Brain microvascular endothelial cell (primary cell): ENCODE measurements at regions not wholly inside any gene's neighbourhood (a gene's known extent, or its start where the extent isn't known, plus 50 kb on each side); places are given as distances from the start of the nearest gene placed in this dataset.

Source experiments
- DNase-seq: peaks from one replicate; pipeline ENCODE4 v3.0.0-alpha.2; 2020
- H3K27ac ChIP-seq: fragments of 250-450 bp; sonication (Bioruptor Pico); 2 replicates; pipeline ENCODE4 v1.5.1; 2020; ENCODE audit warnings: mild to moderate bottlenecking, moderate library complexity
- H3K27me3 ChIP-seq: fragments of 250-450 bp; sonication (Bioruptor Pico); replicated peaks from 2 replicates; pipeline ENCODE4 v1.5.1; 2020; ENCODE audit warnings: mild to moderate bottlenecking
- H3K36me3 ChIP-seq: fragments of 250-450 bp; sonication (Bioruptor Pico); replicated peaks from 2 replicates; pipeline ENCODE4 v1.5.1; 2020; ENCODE audit warnings: mild to moderate bottlenecking
- H3K4me3 ChIP-seq: 2 replicates; pipeline ENCODE4 v1.5.1; 2011; ENCODE audit warnings: low read depth, mild to moderate bottlenecking, control low read depth, low read length, moderate library complexity
- CTCF ChIP-seq: IDR thresholded peaks from 2 replicates; pipeline ENCODE4 v1.5.1; 2011; ENCODE audit warnings: low read depth, mild to moderate bottlenecking, moderate library complexity, low read length, control low read depth, inconsistent platforms; ENCODE audit errors: missing control alignments
- in situ Hi-C: cut with HindIII; loops from 2 replicates; pipeline ENCODE4 v1.10.0; 2017; ENCODE audit warnings: low sequenced_read_pairs, low pct_ligation_motif_present

- DNase-seq: no peak
- H3K27me3 ChIP-seq: no peaks in the 10 kb centered on the region
- H3K27ac ChIP-seq: no peak overlapping the region
- in situ Hi-C loops: no loop called here
- H3K36me3 ChIP-seq: no peaks in the 10 kb centered on the region
- no peak overlapping the region for H3K4me3 ChIP-seq
- no peak for TF ChIP-seq CTCF
Observed at GRCh38 chr1:213530611-213531320, 457.0 kb upstream of the PROX1 start.

- no peak for DNase-seq
- in situ Hi-C loops: no loop called here
- Histone ChIP-seq H3K4me3 (no peak overlapping the region), H3K36me3 (no peaks in the 10 kb centered on the region), H3K27ac (no peak overlapping the region), H3K27me3 (no peaks in the 10 kb centered on the region)
- no peak for TF ChIP-seq CTCF
Observed at GRCh38 chr1:213531369-213532310, 456.1 kb upstream of the PROX1 start.

- Histone ChIP-seq H3K4me3 (no peak overlapping the region), H3K36me3 (no peaks in the 10 kb centered on the region), H3K27me3 (no peaks in the 10 kb centered on the region), H3K27ac (no peak overlapping the region)
- in situ Hi-C loops: no loop called here
- no peak for TF ChIP-seq CTCF
- DNase-seq: no peak
Observed at GRCh38 chr1:213533125-213533524, 454.6 kb upstream of the PROX1 start.

- DNase-seq: no peak
- no peaks in the 10 kb centered on the region for H3K36me3 ChIP-seq
- in situ Hi-C loops: no loop called here
- H3K27me3 ChIP-seq: no peaks in the 10 kb centered on the region
- no peak for TF ChIP-seq CTCF
- H3K4me3 ChIP-seq: no peak overlapping the region
- H3K27ac ChIP-seq: no peak overlapping the region
Observed at GRCh38 chr1:213535679-213536078, 452.1 kb upstream of the PROX1 start.

GRCh38 chr1:213538251-213538650, 449.5 kb upstream of the PROX1 start:
- in situ Hi-C loops: no loop called here
- TF ChIP-seq CTCF: no peak

More at GRCh38 chr1:213538251-213538650, 449.5 kb upstream of the PROX1 start:
- no peaks in the 10 kb centered on the region for H3K36me3 ChIP-seq
- DNase-seq: no peak
- H3K27me3 ChIP-seq: no peaks in the 10 kb centered on the region
- no peak overlapping the region for H3K27ac ChIP-seq
- H3K4me3 ChIP-seq: no peak overlapping the region
